Loucy (cell line): ENCODE measurements at regions not wholly inside any gene's neighbourhood (a gene's known extent, or its start where the extent isn't known, plus 50 kb on each side); places are given as distances from the start of the nearest gene placed in this dataset.

Source experiments
- H2AFZ ChIP-seq: fragments of 200-600 bp; sonication (generic); 2 replicates; pipeline ENCODE4 v1.6.0; 2016; ENCODE audit warnings: antibody characterized with exemption, mild to moderate bottlenecking, low read length, moderate library complexity
- H3F3A ChIP-seq: fragments of 200-600 bp; 2 replicates; pipeline ENCODE4 v1.6.0; 2016; ENCODE audit warnings: antibody characterized with exemption, low read depth, mild to moderate bottlenecking
- H3K27me3 ChIP-seq: fragments of 200-600 bp; sonication (generic); 2 replicates; pipeline ENCODE4 v1.6.1; 2014; ENCODE audit warnings: low read length, mild to moderate bottlenecking; ENCODE audit not compliant: insufficient read depth, poor library complexity, severe bottlenecking
- H3K36me3 ChIP-seq: fragments of 200-600 bp; sonication (generic); 2 replicates; pipeline ENCODE4 v1.6.1; 2016; ENCODE audit warnings: low read length; ENCODE audit not compliant: insufficient read depth
- H3K4me1 ChIP-seq: fragments of 200-600 bp; sonication (generic); 2 replicates; pipeline ENCODE4 v1.5.1; 2014; ENCODE audit warnings: low read length, mild to moderate bottlenecking; ENCODE audit not compliant: insufficient read depth, poor library complexity, severe bottlenecking
- H3K4me2 ChIP-seq: fragments of 200-600 bp; sonication (generic); 2 replicates; pipeline ENCODE4 v1.6.0; 2014; ENCODE audit warnings: antibody characterized with exemption, low read length, low read depth, mild to moderate bottlenecking; ENCODE audit not compliant: poor library complexity, severe bottlenecking
- H3K4me3 ChIP-seq: fragments of 200-600 bp; sonication (generic); 2 replicates; pipeline ENCODE4 v1.5.1; 2014; ENCODE audit warnings: low read length, mild to moderate bottlenecking, mixed read lengths; ENCODE audit not compliant: poor library complexity, severe bottlenecking
- H3K79me2 ChIP-seq: fragments of 200-600 bp; sonication (generic); 2 replicates; pipeline ENCODE4 v1.6.1; 2014; ENCODE audit warnings: low read length; ENCODE audit not compliant: insufficient read depth
- H3K9ac ChIP-seq: fragments of 200-600 bp; sonication (generic); 2 replicates; pipeline ENCODE4 v1.6.0; 2014; ENCODE audit warnings: mild to moderate bottlenecking, low read depth, low read length, moderate library complexity; ENCODE audit not compliant: poor library complexity, severe bottlenecking
- H3K9me2 ChIP-seq: fragments of 200-600 bp; sonication (generic); replicated peaks from 2 replicates; pipeline ENCODE4 v1.6.1; 2016; ENCODE audit warnings: low read depth, low read length, mixed read lengths
- H3K9me3 ChIP-seq: fragments of 200-600 bp; sonication (generic); 2 replicates; pipeline ENCODE4 v1.6.1; 2014; ENCODE audit warnings: mild to moderate bottlenecking, antibody characterized with exemption, low read length, low read depth; ENCODE audit not compliant: insufficient read depth
- H4K20me1 ChIP-seq: fragments of 200-600 bp; sonication (generic); 2 replicates; pipeline ENCODE4 v1.6.0; 2014; ENCODE audit warnings: antibody characterized with exemption, low read length, mild to moderate bottlenecking; ENCODE audit not compliant: insufficient read depth, poor library complexity, severe bottlenecking
- EZH2phosphoT487 ChIP-seq: fragments of 200-600 bp; IDR thresholded peaks from 2 replicates; pipeline ENCODE4 v1.6.1; 2018; ENCODE audit warnings: antibody characterized with exemption, mild to moderate bottlenecking, moderate library complexity, borderline replicate concordance
- TF ChIP-seq, protein P1 (sequence below): fragments of 200-600 bp; sonication (generic); conservative IDR thresholded peaks from 2 replicates; pipeline ENCODE4 v1.5.1; 2014; ENCODE audit warnings: mild to moderate bottlenecking, antibody characterized with exemption, low read length

DNA sequence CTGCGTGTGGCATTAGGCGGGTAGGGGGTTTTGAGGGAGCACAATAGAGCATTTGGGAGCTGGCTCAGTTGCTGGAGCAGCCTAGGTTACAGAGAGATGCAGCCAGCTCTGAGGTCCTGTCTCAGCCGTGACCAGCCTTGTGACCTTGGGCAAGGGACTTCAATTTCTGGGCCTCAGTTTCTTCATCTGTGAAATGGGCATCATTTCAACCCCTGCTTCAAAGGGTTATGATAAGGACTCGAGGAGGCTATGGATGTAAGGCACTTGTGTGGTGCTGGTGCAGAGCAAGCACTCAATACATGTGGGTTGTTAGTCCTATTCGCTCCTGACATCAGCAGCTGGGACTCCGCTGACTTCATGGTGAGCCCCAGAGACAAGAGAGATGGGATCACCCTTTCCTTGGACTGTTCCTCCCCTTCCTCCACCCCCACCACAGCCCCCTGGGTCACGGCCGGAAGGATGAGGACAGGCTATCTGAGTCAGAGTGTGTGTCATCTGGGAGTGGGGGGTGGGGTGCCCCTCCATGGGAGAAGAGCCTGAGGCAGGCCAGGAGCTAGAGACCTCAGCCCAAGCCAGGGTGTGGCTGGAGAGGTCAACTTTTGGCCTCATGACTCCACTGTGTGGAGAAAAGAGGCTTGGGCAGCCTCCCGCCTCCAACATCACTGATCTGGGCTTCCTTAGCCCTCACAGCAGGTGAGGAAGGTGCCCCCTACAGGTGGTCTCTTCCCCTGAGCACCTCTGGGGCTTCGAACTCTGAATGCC is 71.4 kb upstream of the ZBTB40 start:
- Histone ChIP-seq H3K79me2 (no peaks in the 10 kb centered on the region), H3K4me1 (no peaks in the 10 kb centered on the region), H3K27me3 (peaks cover 12% of the 10 kb centered on the region), H3K9me2 (no peaks in the 10 kb centered on the region), H3F3A (no peaks in the 10 kb centered on the region), H3K36me3 (no peaks in the 10 kb centered on the region), H3K4me2 (no peak overlapping the region), H3K4me3 (no peak overlapping the region), H4K20me1 (no peaks in the 10 kb centered on the region), H3K9ac (no peak overlapping the region), H2AFZ (no peak overlapping the region), H3K9me3 (no peaks in the 10 kb centered on the region)
- TF ChIP-seq EZH2phosphoT487 = no peak
- TF ChIP-seq, protein P1, sequence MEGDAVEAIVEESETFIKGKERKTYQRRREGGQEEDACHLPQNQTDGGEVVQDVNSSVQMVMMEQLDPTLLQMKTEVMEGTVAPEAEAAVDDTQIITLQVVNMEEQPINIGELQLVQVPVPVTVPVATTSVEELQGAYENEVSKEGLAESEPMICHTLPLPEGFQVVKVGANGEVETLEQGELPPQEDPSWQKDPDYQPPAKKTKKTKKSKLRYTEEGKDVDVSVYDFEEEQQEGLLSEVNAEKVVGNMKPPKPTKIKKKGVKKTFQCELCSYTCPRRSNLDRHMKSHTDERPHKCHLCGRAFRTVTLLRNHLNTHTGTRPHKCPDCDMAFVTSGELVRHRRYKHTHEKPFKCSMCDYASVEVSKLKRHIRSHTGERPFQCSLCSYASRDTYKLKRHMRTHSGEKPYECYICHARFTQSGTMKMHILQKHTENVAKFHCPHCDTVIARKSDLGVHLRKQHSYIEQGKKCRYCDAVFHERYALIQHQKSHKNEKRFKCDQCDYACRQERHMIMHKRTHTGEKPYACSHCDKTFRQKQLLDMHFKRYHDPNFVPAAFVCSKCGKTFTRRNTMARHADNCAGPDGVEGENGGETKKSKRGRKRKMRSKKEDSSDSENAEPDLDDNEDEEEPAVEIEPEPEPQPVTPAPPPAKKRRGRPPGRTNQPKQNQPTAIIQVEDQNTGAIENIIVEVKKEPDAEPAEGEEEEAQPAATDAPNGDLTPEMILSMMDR = peak; percentile 42

DNA sequence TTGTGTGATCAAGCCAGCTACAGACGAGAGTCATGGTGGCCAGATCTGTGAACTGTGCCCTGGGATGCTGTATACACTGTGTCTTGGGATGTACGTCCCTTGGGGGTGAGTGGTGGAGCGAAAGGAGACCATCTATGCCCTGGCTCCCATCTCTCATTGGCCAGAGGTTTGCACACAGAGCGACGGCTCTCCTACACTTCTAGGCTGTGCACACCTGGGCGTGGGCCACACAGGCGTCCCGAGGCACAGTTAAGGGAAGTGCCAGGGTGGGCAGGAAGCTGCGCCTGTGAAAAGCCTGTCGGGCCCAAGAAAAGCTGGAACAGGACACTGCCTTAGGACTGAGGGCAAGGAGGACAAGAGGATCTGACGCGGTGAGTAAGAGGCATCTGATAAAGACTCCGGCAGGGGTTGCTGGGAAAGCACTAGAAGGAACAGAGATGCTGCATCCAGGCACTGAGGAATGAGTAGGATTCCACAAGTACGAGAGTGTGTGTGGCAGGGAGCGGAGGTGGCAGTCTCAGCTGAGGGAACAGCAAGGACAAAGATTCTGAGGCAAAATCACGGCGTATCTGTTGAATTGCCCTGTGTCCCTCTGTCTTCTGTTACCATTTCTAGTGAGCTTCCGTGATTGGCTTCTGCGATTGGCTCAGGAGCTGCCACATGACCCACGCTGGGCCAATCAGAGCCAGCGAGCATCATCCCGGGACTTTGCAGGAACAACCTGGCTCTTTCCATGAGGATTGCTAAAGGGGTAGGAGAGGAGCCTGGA is 67.9 kb upstream of the ZBTB40 start:
- Histone ChIP-seq H3F3A (no peaks in the 10 kb centered on the region), H3K4me3 (no peak overlapping the region), H3K79me2 (no peaks in the 10 kb centered on the region), H3K27me3 (peaks cover 32% of the 10 kb centered on the region), H3K4me1 (no peaks in the 10 kb centered on the region), H4K20me1 (no peaks in the 10 kb centered on the region), H3K36me3 (no peaks in the 10 kb centered on the region), H3K4me2 (no peak overlapping the region), H3K9ac (no peak overlapping the region), H3K9me2 (no peaks in the 10 kb centered on the region), H3K9me3 (no peaks in the 10 kb centered on the region), H2AFZ (no peak overlapping the region)
- TF ChIP-seq, protein P1 = no peak
- TF ChIP-seq EZH2phosphoT487 = no peak

GRCh38 chr1:22385537-22385936 is 66.1 kb upstream of the ZBTB40 start:
- H3K36me3 ChIP-seq = no peaks in the 10 kb centered on the region
- TF ChIP-seq EZH2phosphoT487 = no peak
- TF ChIP-seq, protein P1 = no peak
- H2AFZ ChIP-seq = no peak overlapping the region
- H3F3A ChIP-seq = no peaks in the 10 kb centered on the region
- H3K4me2 ChIP-seq = no peak overlapping the region
- H3K9me2 ChIP-seq = no peaks in the 10 kb centered on the region
- no peak overlapping the region for H3K9ac ChIP-seq
- no peak overlapping the region for H3K4me3 ChIP-seq
- H3K9me3 ChIP-seq = no peaks in the 10 kb centered on the region
- peaks cover 50% of the 10 kb centered on the region for H3K27me3 ChIP-seq
- H3K4me1 ChIP-seq = no peaks in the 10 kb centered on the region
- no peaks in the 10 kb centered on the region for H3K79me2 ChIP-seq
- no peaks in the 10 kb centered on the region for H4K20me1 ChIP-seq
